ENCODE measurements at regions not wholly inside any gene's neighbourhood (a gene's known extent, or its start where the extent isn't known, plus 50 kb on each side); places are given as distances from the start of the nearest gene placed in this dataset.

DNA sequence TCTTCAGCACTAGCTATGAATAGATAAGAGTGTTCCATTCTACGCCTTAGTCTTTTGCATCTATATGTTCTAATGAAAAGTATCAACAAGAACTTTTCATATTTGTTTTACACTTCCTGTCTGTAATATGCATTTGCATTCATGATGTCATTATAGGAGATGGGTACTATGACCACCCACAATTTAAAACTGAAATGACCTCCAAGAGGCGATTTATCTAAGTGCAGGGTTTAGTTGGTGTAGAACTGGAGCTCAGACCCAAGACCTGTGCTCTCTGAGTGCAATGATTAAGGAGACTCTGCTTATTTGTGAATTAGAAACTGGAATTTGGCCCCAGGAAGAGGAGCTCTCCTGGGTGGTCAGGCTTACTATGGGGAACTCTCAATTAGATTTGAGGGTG is 289.1 kb downstream of the ETS1 start:
- Mint-ChIP-seq H3K4me1 (ENCODE audit: insufficient read depth, unreplicated experiment) (no peaks in the 10 kb centered on the region), H3K9me3 (ENCODE audit: unreplicated experiment) (no peaks in the 10 kb centered on the region), H3K27me3 (ENCODE audit: insufficient read depth, unreplicated experiment) (no peaks in the 10 kb centered on the region), H3K4me3 (ENCODE audit: unreplicated experiment) (no peak overlapping the region), H3K27ac (ENCODE audit: low read depth, unreplicated experiment) (no peak overlapping the region), H3K36me3 (ENCODE audit: insufficient read depth, unreplicated experiment) (no peaks in the 10 kb centered on the region)
- intact Hi-C loops (cut with micrococcal nuclease), result loop anchor here (10.0 kb wide), 1 partner anchor 273 kb away; no protein-coding TSS in a partner anchor
- BruUV-seq (replicated peaks), result no TSS peak
- CTCF ChIA-PET, result interaction anchor here (0.7 to 1.7 kb wide), 6 partner anchors 8 to 533 kb away, joined by 3 to 8 read pairs (median 4); no protein-coding TSS in a partner anchor
- POLR2A ChIA-PET, result interaction anchor here (0.6 to 0.8 kb wide), 2 partner anchors 227 to 1601 kb away, joined by 3 read pairs; no protein-coding TSS in a partner anchor
- TF ChIP-seq, protein P1, sequence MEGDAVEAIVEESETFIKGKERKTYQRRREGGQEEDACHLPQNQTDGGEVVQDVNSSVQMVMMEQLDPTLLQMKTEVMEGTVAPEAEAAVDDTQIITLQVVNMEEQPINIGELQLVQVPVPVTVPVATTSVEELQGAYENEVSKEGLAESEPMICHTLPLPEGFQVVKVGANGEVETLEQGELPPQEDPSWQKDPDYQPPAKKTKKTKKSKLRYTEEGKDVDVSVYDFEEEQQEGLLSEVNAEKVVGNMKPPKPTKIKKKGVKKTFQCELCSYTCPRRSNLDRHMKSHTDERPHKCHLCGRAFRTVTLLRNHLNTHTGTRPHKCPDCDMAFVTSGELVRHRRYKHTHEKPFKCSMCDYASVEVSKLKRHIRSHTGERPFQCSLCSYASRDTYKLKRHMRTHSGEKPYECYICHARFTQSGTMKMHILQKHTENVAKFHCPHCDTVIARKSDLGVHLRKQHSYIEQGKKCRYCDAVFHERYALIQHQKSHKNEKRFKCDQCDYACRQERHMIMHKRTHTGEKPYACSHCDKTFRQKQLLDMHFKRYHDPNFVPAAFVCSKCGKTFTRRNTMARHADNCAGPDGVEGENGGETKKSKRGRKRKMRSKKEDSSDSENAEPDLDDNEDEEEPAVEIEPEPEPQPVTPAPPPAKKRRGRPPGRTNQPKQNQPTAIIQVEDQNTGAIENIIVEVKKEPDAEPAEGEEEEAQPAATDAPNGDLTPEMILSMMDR (IDR thresholded peaks at IDR 0.05; ENCODE audit: unreplicated experiment), result no peak
- DNase-seq (ENCODE audit: unreplicated experiment), result no peak

DNA sequence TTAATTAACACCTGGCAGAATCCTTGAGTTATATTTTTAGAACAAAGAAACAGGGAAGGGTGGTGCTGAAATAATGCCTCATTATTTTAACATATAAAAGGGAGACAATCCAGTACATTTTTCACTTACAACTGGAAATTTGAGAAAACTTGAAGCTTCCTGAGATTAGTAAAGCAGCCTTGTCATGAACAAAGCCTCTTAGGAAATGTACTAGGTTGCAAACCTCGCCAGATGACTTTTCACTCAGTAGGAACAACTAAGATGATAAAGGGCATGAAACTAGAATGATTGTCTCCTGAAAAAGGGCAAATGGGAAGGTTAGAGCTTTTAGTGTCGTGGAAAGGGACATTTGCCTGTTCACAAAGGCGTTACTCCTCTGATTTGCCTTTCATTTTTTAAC is 289.6 kb downstream of the ETS1 start:
- no peaks in the 10 kb centered on the region for H3K4me1 Mint-ChIP-seq (ENCODE audit: insufficient read depth, unreplicated experiment)
- ChIA-PET POLR2A (interaction anchor here (0.6 kb wide), 1 partner anchor 227 kb away, joined by 3 read pairs; no protein-coding TSS in a partner anchor), CTCF (interaction anchor here (0.7 to 1.7 kb wide), 6 partner anchors 8 to 533 kb away, joined by 3 to 8 read pairs (median 4); no protein-coding TSS in a partner anchor)
- H3K27ac Mint-ChIP-seq (ENCODE audit: low read depth, unreplicated experiment), result no peak overlapping the region
- no peaks in the 10 kb centered on the region for H3K9me3 Mint-ChIP-seq (ENCODE audit: unreplicated experiment)
- H3K4me3 Mint-ChIP-seq (ENCODE audit: unreplicated experiment), result no peak overlapping the region
- BruUV-seq (replicated peaks), result no TSS peak
- no peak for DNase-seq (ENCODE audit: unreplicated experiment)
- no peaks in the 10 kb centered on the region for H3K27me3 Mint-ChIP-seq (ENCODE audit: insufficient read depth, unreplicated experiment)
- H3K36me3 Mint-ChIP-seq (ENCODE audit: insufficient read depth, unreplicated experiment), result no peaks in the 10 kb centered on the region
- intact Hi-C loops (cut with micrococcal nuclease), result loop anchor here (10.0 kb wide), 1 partner anchor 273 kb away; no protein-coding TSS in a partner anchor
- TF ChIP-seq, protein P1 (IDR thresholded peaks at IDR 0.05; ENCODE audit: unreplicated experiment), result no peak

DNA sequence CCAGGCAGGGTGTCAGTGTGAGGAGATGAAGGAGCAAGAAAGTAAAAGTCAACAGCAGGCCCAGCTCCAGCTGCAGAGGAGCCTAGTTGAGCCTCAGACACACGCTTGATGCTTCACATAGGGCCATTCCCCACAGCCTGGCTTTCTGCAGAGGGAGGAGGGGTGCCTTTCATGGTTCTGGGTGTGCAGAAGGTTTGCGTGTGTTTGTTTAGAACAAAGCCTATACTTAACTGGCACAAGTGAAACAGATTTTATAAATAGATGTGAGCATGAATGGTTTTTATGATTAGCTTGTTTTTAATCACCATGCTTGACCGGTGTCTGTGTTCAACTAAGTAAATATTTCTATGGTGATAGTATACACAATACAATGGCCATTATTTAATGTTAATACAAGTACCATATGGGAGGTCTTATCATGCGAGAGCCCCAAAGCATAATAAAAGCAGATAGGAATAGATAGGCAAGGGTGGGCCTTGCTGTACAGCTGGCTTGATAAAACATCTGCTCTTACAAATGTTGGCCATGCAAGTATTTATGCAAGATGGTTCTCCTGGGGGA is 290.2 kb downstream of the ETS1 start:
- no peak for DNase-seq (ENCODE audit: unreplicated experiment)
- Mint-ChIP-seq H3K27ac (ENCODE audit: low read depth, unreplicated experiment) (no peak overlapping the region), H3K27me3 (ENCODE audit: insufficient read depth, unreplicated experiment) (no peaks in the 10 kb centered on the region), H3K36me3 (ENCODE audit: insufficient read depth, unreplicated experiment) (no peaks in the 10 kb centered on the region), H3K4me1 (ENCODE audit: insufficient read depth, unreplicated experiment) (no peaks in the 10 kb centered on the region), H3K9me3 (ENCODE audit: unreplicated experiment) (no peaks in the 10 kb centered on the region), H3K4me3 (ENCODE audit: unreplicated experiment) (no peak overlapping the region)
- TF ChIP-seq, protein P1 (IDR thresholded peaks at IDR 0.05; ENCODE audit: unreplicated experiment), result no peak
- BruUV-seq (replicated peaks), result no TSS peak
- CTCF ChIA-PET, result interaction anchor here (0.6 to 1.2 kb wide), 3 partner anchors 104 to 140 kb away, joined by 3 to 4 read pairs (median 3); no protein-coding TSS in a partner anchor
- POLR2A ChIA-PET, result interaction anchor here (0.6 kb wide), 1 partner anchor 651 kb away, joined by 3 read pairs; no protein-coding TSS in a partner anchor
- intact Hi-C loops (cut with micrococcal nuclease), result loop anchor here (10.0 kb wide), 1 partner anchor 272 kb away; no protein-coding TSS in a partner anchor

DNA sequence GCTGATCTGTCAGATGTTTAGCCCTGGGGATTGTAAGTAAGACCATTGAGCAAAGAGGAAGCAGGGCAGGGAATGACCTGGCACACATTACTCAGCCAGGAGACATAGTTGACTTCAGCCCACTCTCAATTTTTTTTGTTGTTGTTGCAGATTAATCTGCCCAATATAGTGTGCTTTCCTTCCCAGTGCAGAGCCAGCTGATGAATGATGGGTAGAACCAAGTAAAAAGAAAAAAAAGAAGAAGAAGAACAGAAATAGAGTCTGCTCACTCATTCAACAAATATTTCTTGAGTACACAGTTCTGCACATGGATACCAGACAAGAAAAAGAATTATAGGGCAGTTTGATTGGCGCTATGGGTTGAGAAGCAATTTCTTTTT is 292.7 kb downstream of the ETS1 start:
- ChIA-PET CTCF (interaction anchor here (0.7 to 1.0 kb wide), 3 partner anchors 11 to 507 kb away, joined by 3 to 6 read pairs (median 4); no protein-coding TSS in a partner anchor), POLR2A (no interaction called here)
- Mint-ChIP-seq H3K4me3 (ENCODE audit: unreplicated experiment) (no peak overlapping the region), H3K36me3 (ENCODE audit: insufficient read depth, unreplicated experiment) (no peaks in the 10 kb centered on the region), H3K27me3 (ENCODE audit: insufficient read depth, unreplicated experiment) (no peaks in the 10 kb centered on the region), H3K9me3 (ENCODE audit: unreplicated experiment) (no peaks in the 10 kb centered on the region), H3K4me1 (ENCODE audit: insufficient read depth, unreplicated experiment) (peaks cover 6% of the 10 kb centered on the region), H3K27ac (ENCODE audit: low read depth, unreplicated experiment) (no peak overlapping the region)
- intact Hi-C loops (cut with micrococcal nuclease), result loop anchor here (10.0 kb wide), 1 partner anchor 270 kb away; no protein-coding TSS in a partner anchor
- no peak for DNase-seq (ENCODE audit: unreplicated experiment)
- no TSS peak for BruUV-seq (replicated peaks)
- TF ChIP-seq, protein P1 (IDR thresholded peaks at IDR 0.05; ENCODE audit: unreplicated experiment), result no peak

All from MCF 10A (cell line).